ENCODE measurements at regions not wholly inside any gene's neighbourhood (a gene's known extent, or its start where the extent isn't known, plus 50 kb on each side); places are given as distances from the start of the nearest gene placed in this dataset.
"Not testable (repeated sequence)": the region's sequence is repeated elsewhere in the genome, so short reads cannot be mapped to it uniquely, and the experiment has no call there.

DNA sequence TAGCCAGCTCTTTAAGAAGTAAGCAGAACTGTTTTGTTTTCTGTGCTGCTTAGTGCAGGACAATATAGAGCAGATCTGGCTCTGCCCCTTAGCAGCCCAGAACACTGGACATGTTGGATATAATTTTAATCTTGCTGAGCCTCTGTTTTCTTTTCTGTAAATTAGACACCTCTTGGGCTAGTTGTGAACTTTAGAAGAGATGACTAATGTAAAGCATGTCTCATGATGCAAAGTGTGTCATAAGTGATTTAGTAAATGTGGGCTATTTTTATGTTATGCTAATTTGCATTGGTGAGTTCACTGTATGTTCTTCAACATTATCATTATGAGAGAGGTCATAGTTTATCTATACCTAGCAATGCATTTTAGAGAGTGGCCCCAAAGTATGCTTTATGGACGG, 156.1 kb upstream of the ADAMTSL1 start:
- no peak overlapping the region for H3K4me3 ChIP-seq (ENCODE audit: low read depth, poor library complexity, severe bottlenecking)
- 100% methylated on average over 1 of the region's 1 CpG for WGBS, 2 donors
- no peak for DNase-seq (ENCODE audit: low spot score in 2 of 2)
- intact Hi-C loops (cut with DNase I; ENCODE audit: low total_unique reads) = no loop called here
- TF ChIP-seq POLR2A (IDR thresholded peaks at IDR 0.05) = no peak
- TF ChIP-seq, protein P1, sequence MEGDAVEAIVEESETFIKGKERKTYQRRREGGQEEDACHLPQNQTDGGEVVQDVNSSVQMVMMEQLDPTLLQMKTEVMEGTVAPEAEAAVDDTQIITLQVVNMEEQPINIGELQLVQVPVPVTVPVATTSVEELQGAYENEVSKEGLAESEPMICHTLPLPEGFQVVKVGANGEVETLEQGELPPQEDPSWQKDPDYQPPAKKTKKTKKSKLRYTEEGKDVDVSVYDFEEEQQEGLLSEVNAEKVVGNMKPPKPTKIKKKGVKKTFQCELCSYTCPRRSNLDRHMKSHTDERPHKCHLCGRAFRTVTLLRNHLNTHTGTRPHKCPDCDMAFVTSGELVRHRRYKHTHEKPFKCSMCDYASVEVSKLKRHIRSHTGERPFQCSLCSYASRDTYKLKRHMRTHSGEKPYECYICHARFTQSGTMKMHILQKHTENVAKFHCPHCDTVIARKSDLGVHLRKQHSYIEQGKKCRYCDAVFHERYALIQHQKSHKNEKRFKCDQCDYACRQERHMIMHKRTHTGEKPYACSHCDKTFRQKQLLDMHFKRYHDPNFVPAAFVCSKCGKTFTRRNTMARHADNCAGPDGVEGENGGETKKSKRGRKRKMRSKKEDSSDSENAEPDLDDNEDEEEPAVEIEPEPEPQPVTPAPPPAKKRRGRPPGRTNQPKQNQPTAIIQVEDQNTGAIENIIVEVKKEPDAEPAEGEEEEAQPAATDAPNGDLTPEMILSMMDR (IDR thresholded peaks at IDR 0.05) = no peak

- intact Hi-C loops (cut with DNase I; ENCODE audit: low total_unique reads) = no loop called here
- TF ChIP-seq POLR2A (IDR thresholded peaks at IDR 0.05) = no peak
- TF ChIP-seq, protein P1 (IDR thresholded peaks at IDR 0.05) = no peak
- H3K4me3 ChIP-seq (ENCODE audit: low read depth, poor library complexity, severe bottlenecking) = no peak overlapping the region
- 52 to 54% methylated on average over 2 of the region's 2 CpGs for WGBS, 2 donors
- no peak for DNase-seq (ENCODE audit: low spot score in 2 of 2)
Measured at GRCh38 chr9:18319918-18320445, 154.0 kb upstream of the ADAMTSL1 start.

- no peak for DNase-seq (ENCODE audit: low spot score in 2 of 2)
- intact Hi-C loops (cut with DNase I; ENCODE audit: low total_unique reads) = no loop called here
- no peak for TF ChIP-seq POLR2A (IDR thresholded peaks at IDR 0.05)
- TF ChIP-seq, protein P1 (IDR thresholded peaks at IDR 0.05) = no peak
- WGBS, 2 donors = 69 to 74% methylated on average over 2 of the region's 2 CpGs
- H3K4me3 ChIP-seq (ENCODE audit: low read depth, poor library complexity, severe bottlenecking) = no peak overlapping the region
Measured at GRCh38 chr9:18324928-18325745, 148.8 kb upstream of the ADAMTSL1 start.

DNA sequence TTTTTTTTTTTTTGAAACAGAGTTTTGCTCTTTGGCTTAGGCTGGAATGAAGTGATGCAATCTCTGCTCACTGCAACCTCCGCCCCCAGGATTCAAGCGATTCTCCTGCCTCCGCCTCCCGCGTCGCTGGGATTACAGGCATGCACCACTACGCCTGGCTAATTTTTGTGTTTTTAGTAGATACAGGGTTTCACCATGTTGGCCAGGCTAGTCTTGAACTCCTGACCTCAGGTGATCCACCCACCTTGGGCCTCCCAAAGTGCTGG, 148.3 kb upstream of the ADAMTSL1 start:
- DNase-seq (ENCODE audit: low spot score in 2 of 2) = not testable (repeated sequence)
- 96 to 98% methylated on average over 7 of the region's 7 CpGs for WGBS, 2 donors

DNA sequence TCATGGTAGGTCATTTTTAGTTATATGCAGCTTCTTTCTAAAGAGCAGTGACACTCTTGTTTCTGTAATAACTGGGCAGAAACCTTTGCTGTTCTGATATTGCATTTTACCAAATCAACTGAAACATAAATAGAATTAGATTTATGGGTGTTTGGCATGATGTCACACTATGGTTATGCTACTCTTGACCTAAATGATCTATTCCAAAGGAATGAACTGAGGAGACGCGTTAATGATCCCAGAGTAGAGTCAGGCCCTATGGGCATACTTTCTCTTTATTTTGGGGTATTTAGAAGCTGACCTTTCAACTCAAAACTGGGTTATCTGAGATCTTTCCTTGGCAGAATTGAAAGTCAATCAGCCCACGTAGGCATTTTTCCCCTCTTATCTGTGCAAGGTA, 146.8 kb upstream of the ADAMTSL1 start:
- no peak overlapping the region for H3K4me3 ChIP-seq (ENCODE audit: low read depth, poor library complexity, severe bottlenecking)
- TF ChIP-seq, protein P1 (IDR thresholded peaks at IDR 0.05) = no peak
- TF ChIP-seq POLR2A (IDR thresholded peaks at IDR 0.05) = no peak
- no peak for DNase-seq (ENCODE audit: low spot score in 2 of 2)
- 72 to 74% methylated on average over 3 of the region's 3 CpGs for WGBS, 2 donors
- intact Hi-C loops (cut with DNase I; ENCODE audit: low total_unique reads) = no loop called here

More for the DNA sequence above, 148.3 kb upstream of the ADAMTSL1 start:
- H3K4me3 ChIP-seq (ENCODE audit: low read depth, poor library complexity, severe bottlenecking); intact Hi-C loops (cut with DNase I; ENCODE audit: low total_unique reads): not testable (repeated sequence)

DNA sequence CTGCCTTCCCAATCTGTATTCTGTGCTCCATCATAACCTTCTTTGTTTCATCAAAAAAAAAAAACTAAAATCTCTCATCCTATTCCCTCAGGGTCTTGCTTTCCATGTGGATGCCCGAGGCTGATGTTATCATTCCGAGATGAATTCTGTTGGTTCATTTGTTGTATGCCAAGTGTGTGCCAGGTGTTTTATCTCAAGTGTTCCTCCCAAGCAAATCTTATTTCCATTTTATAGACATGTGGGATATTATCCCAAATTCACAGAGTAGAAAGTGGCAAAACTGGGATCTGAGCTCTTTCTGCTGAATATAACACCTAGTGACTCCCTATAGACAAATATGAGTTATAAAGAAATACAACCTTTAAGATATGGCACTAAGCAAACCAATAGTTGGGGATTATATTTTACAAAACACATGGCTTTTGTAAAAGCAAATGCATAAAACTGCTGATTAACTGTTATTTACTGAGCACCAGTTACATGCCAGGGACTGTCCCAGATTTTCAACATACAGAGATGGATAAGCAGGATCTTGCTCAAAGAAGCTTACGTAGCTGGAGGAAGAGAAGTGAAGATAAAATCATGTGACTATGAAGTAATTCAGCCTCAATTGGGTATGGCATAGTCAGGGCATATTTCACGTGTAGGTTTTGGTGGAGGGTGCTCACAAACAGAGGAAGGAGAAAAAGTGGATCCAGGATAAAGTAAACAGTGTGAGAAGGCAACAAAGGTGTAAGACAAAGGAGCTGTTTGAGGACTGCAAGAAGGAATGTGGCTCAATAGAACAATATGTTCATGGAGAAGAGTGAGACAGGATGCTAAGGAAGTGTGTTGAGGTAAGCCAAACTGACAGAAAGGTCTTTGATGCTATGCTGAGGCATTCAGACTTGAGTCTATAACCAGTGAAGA, 143.3 kb upstream of the ADAMTSL1 start:
- 45 to 60% methylated on average over 4 of the region's 4 CpGs for WGBS, 2 donors
- no peak overlapping the region for H3K4me3 ChIP-seq (ENCODE audit: low read depth, poor library complexity, severe bottlenecking)
- TF ChIP-seq POLR2A (IDR thresholded peaks at IDR 0.05) = no peak
- TF ChIP-seq, protein P1 (IDR thresholded peaks at IDR 0.05) = no peak
- no peak for DNase-seq (ENCODE audit: low spot score in 2 of 2)
- intact Hi-C loops (cut with DNase I; ENCODE audit: low total_unique reads) = no loop called here
